HepG2 (cell line): ENCODE measurements at regions not wholly inside any gene's neighbourhood (a gene's known extent, or its start where the extent isn't known, plus 50 kb on each side); places are given as distances from the start of the nearest gene placed in this dataset.

Experiments
- ATAC-seq: fragments of 200-7000 bp; cut with Tn5 transposase; 3 replicates; pipeline ENCODE4 v1.9.1; 2020; ENCODE audit warnings: mild to moderate bottlenecking, moderate library complexity
- BruUV-seq: library from RNA; stranded (reverse); fragments of 400-500 nt; replicated peaks from 2 replicates; lab custom pipeline; 2021; lab: Mats Ljungman, UMichigan
- CTCF ChIA-PET: fragments of 300-600 bp; formaldehyde crosslinking; extraction: SDS; loops from one replicate; lab custom pipeline; 2021; ENCODE audit warnings: low total read pairs, inconsistent platforms, low intra/inter-chr PET ratio; lab: Yijun Ruan, JAX
- POLR2A ChIA-PET: fragments of 350-600 bp; sonication (Branson Sonifier 250); formaldehyde crosslinking; loops from one replicate; lab custom pipeline; 2020; ENCODE audit warnings: antibody characterized with exemption, inconsistent platforms; lab: Yijun Ruan, JAX
- DNase-seq: peaks from one replicate; pipeline ENCODE4 v3.0.0-alpha.2; 2015; ENCODE audit warnings: low spot score
- FAIRE-seq: peaks from 3 replicates; lab custom pipeline; 2011; peaks lifted over from hg19 to GRCh38; lab: Jason Lieb, UNC
- H2AFZ ChIP-seq: one replicate; pipeline ENCODE4 v1.6.1; 2011; ENCODE audit warnings: low read length, inconsistent platforms
- H3K27ac ChIP-seq: fragments of 300-600 bp; 3 replicates; pipeline ENCODE4 v1.8.0; 2011; ENCODE audit warnings: mixed run types, mild to moderate bottlenecking, mixed read lengths, low read length, inconsistent platforms; ENCODE audit not compliant: insufficient read depth; ENCODE audit errors: extremely low read length
- H3K27me3 ChIP-seq, 2 experiments: fragments of 200-600 bp in 1 of 2; 2 replicates in 1 of 2; 3 replicates in 1 of 2; pipeline versions ENCODE4 v1.6.0 to v1.8.0; 2011; ENCODE audit warnings: low read length in 2 of 2, mild to moderate bottlenecking in 2 of 2, moderate library complexity in 2 of 2, inconsistent platforms in 1 of 2; ENCODE audit not compliant: insufficient read depth in 2 of 2, control insufficient read depth in 1 of 2
- H3K36me3 ChIP-seq, 2 experiments: fragments of 200-600 bp in 1 of 2; replicated peaks in 1 of 2; 2 replicates in 1 of 2; 3 replicates in 1 of 2; pipeline versions ENCODE4 v1.5.1 to v1.8.0; 2011; ENCODE audit warnings: low read length in 2 of 2, inconsistent platforms in 1 of 2; ENCODE audit not compliant: insufficient read depth in 2 of 2, control insufficient read depth in 1 of 2
- H3K4me1 ChIP-seq: 2 replicates; pipeline ENCODE4 v1.5.1; 2012; ENCODE audit warnings: low read length, inconsistent platforms; ENCODE audit not compliant: insufficient read depth
- H3K4me2 ChIP-seq: 2 replicates; pipeline ENCODE4 v1.6.0; 2011; ENCODE audit warnings: low read depth, low read length, inconsistent platforms
- H3K4me3 ChIP-seq, 3 experiments: fragments of 200-600 bp in 1 of 3; sonication (generic), shearing (Covaris generic) in 1 of 3; replicated peaks in 1 of 3; 2 replicates each; pipeline ENCODE4 v1.5.1; 2011 to 2016; ENCODE audit warnings: low read length in 3 of 3, inconsistent platforms in 2 of 3, low read depth in 2 of 3, mild to moderate bottlenecking in 2 of 3, control low read depth in 1 of 3, mixed read lengths in 1 of 3; ENCODE audit not compliant: insufficient read depth in 1 of 3
- H3K79me2 ChIP-seq: one replicate; pipeline ENCODE4 v1.6.1; 2011; ENCODE audit warnings: low read length, inconsistent platforms; ENCODE audit not compliant: insufficient read depth
- H3K9ac ChIP-seq: 2 replicates; pipeline ENCODE4 v1.6.0; 2011; ENCODE audit warnings: mild to moderate bottlenecking, low read depth, low read length, inconsistent platforms; ENCODE audit not compliant: insufficient read depth
- H3K9me3 ChIP-seq: 2 replicates; pipeline ENCODE4 v1.5.1; 2012; ENCODE audit warnings: mild to moderate bottlenecking, low read length
- H4K20me1 ChIP-seq: 2 replicates; pipeline ENCODE4 v1.6.0; 2011; ENCODE audit warnings: inconsistent platforms, mild to moderate bottlenecking, low read length, moderate library complexity; ENCODE audit not compliant: insufficient read depth
- CTCF ChIP-seq: sonication (generic); formaldehyde crosslinking; IDR thresholded peaks from 2 replicates; pipeline ENCODE4 v1.5.0; 2020; ENCODE audit warnings: mild to moderate bottlenecking, missing genetic modification reagents, moderate library complexity
- GATA4 ChIP-seq: sonication (generic); IDR thresholded peaks from 2 replicates; pipeline ENCODE4 v1.6.1; 2016; ENCODE audit warnings: antibody characterized with exemption, low read depth, borderline replicate concordance
- KLF13 ChIP-seq: sonication (generic); formaldehyde crosslinking; IDR thresholded peaks from 2 replicates; pipeline ENCODE4 v1.4.0; 2020; ENCODE audit warnings: mild to moderate bottlenecking, missing genetic modification reagents
- SOX13 ChIP-seq, 3 experiments: fragments of 450-650 bp in 1 of 3; sonication (generic) in 1 of 3; formaldehyde crosslinking in 1 of 3; IDR thresholded peaks in 2 of 3; conservative IDR thresholded peaks in 1 of 3; 2 replicates each; pipeline versions ENCODE4 v1.5.0 to v1.6.1; 2016 to 2020; ENCODE audit warnings: antibody characterized with exemption in 1 of 3, mild to moderate bottlenecking in 1 of 3, missing compliant biosample characterization in 1 of 3, missing genetic modification reagents in 1 of 3, moderate library complexity in 1 of 3
- THAP11 ChIP-seq: IDR thresholded peaks from 2 replicates; pipeline ENCODE4 v1.6.1; 2016; ENCODE audit warnings: missing biosample characterization, missing genetic modification reagents
- ZNF225 ChIP-seq: sonication (generic); formaldehyde crosslinking; IDR thresholded peaks from 2 replicates; pipeline ENCODE4 v1.4.0; 2020; ENCODE audit warnings: mild to moderate bottlenecking, missing genetic modification reagents
- ZNF264 ChIP-seq: sonication (generic); formaldehyde crosslinking; IDR thresholded peaks from 2 replicates; pipeline ENCODE4 v1.4.0; 2020; ENCODE audit warnings: missing genetic modification reagents
- ZNF7 ChIP-seq: IDR thresholded peaks from 2 replicates; pipeline ENCODE4 v1.6.1; 2016; ENCODE audit warnings: missing biosample characterization, missing genetic modification reagents
- WGBS: methylation state at CpG from one replicate; pipeline ENCODE4 v1.1.6; 2017; ENCODE audit warnings: low lambda C conversion rate; 5-methylcytosine and 5-hydroxymethylcytosine counted together
- in situ Hi-C: cut with HindIII; loops from 2 replicates; pipeline ENCODE4 v1.10.0; 2017; ENCODE audit warnings: low pct_unique_long_range_greater_than_20kb; ENCODE audit not compliant: extremely low pct_ligation_motif_present
- intact Hi-C: fragments of 100-400 bp; cut with micrococcal nuclease; formaldehyde crosslinking; loops from one replicate; pipeline ENCODE4 v1.10.0; 2022; ENCODE audit not compliant: unreplicated experiment

- Histone ChIP-seq H3K9ac (no peak overlapping the region), H3K4me1 (0 out of 2 replicates have a peak, but pooled peaks cover 6% of the 10 kb centered on the region), H2AFZ (no peak overlapping the region), H3K79me2 (no peaks in the 10 kb centered on the region), H4K20me1 (no peaks in the 10 kb centered on the region), H3K9me3 (no peaks in the 10 kb centered on the region), H3K27me3 (peaks cover 0 to 13% of the 10 kb centered on the region in 2 experiments; a peak in 2 of 5 replicates), H3K36me3 (no peaks in the 10 kb centered on the region), H3K27ac (no peak overlapping the region), H3K4me3 (no peak overlapping the region), H3K4me2 (no peak overlapping the region)
- DNase-seq: no peak
- WGBS: 10% methylated on average over 2 of the region's 2 CpGs
- CTCF ChIA-PET: no interaction called here
- POLR2A ChIA-PET: interaction anchor here (0.7 kb wide), 1 partner anchor 100 kb away, joined by 3 read pairs; no protein-coding TSS in a partner anchor
- intact Hi-C loops (no loop called here), in situ Hi-C loops (no loop called here)
- FAIRE-seq: no peak
- no peak for ATAC-seq
- no peak for TF ChIP-seq ZNF225 (CRISPR knock-in tag)
- no peak for TF ChIP-seq KLF13
- TF ChIP-seq SOX13 (IDR thresholded peaks at IDR 0.05): no peak
- no peak for TF ChIP-seq SOX13 (CRISPR knock-in tag; conservative IDR thresholded peaks at IDR 0.05 in 1 of 2, IDR thresholded peaks at IDR 0.05 in 1 of 2)
- no peak for TF ChIP-seq CTCF (CRISPR knock-in tag)
- TF ChIP-seq THAP11 (CRISPR knock-in tag): no peak
- TF ChIP-seq ZNF7 (CRISPR knock-in tag): no peak
- no peak for TF ChIP-seq GATA4
- no peak for TF ChIP-seq ZNF264 (CRISPR knock-in tag)
- no TSS peak for BruUV-seq
Observed at GRCh38 chr12:65560286-65560685, 264.0 kb upstream of the HMGA2 start.
